Effector memory CD8-positive, alpha-beta T cell (primary cell): ENCODE measurements at regions not wholly inside any gene's neighbourhood (a gene's known extent, or its start where the extent isn't known, plus 50 kb on each side); places are given as distances from the start of the nearest gene placed in this dataset.

Experiments
- ATAC-seq: fragments of 150-1000 bp; cut with Tn5 transposase; replicated peaks from 2 replicates; pipeline ENCODE4 v1.10.0; 2021; ENCODE audit warnings: mild to moderate bottlenecking, moderate library complexity
- DNase-seq, 3 experiments: peaks; one replicate each; pipeline ENCODE4 v3.0.0; 2021
- H3K27ac Mint-ChIP-seq, 2 donors: one replicate each; pipeline ENCODE4 v1.8.0; 2022; ENCODE audit warnings: mild to moderate bottlenecking in 2 of 2, mixed read lengths in 2 of 2, moderate library complexity in 2 of 2
- H3K27me3 Mint-ChIP-seq, 2 donors: one replicate each; pipeline ENCODE4 v1.8.0; 2022; ENCODE audit warnings: mixed read lengths in 2 of 2
- H3K36me3 Mint-ChIP-seq: one replicate; pipeline ENCODE4 v1.8.0; 2022; ENCODE audit warnings: mild to moderate bottlenecking, moderate library complexity, mixed read lengths; ENCODE audit not compliant: insufficient read depth
- H3K4me1 Mint-ChIP-seq, 2 donors: one replicate each; pipeline ENCODE4 v1.8.0; 2022; ENCODE audit warnings: low read depth in 2 of 2, mixed read lengths in 2 of 2
- H3K4me3 Mint-ChIP-seq, 2 donors: one replicate each; pipeline ENCODE4 v1.8.0; 2022; ENCODE audit warnings: mild to moderate bottlenecking in 2 of 2, mixed read lengths in 2 of 2, moderate library complexity in 2 of 2
- H3K9me3 Mint-ChIP-seq, 2 donors: one replicate each; pipeline ENCODE4 v1.8.0; 2022; ENCODE audit warnings: mixed read lengths in 2 of 2

DNA sequence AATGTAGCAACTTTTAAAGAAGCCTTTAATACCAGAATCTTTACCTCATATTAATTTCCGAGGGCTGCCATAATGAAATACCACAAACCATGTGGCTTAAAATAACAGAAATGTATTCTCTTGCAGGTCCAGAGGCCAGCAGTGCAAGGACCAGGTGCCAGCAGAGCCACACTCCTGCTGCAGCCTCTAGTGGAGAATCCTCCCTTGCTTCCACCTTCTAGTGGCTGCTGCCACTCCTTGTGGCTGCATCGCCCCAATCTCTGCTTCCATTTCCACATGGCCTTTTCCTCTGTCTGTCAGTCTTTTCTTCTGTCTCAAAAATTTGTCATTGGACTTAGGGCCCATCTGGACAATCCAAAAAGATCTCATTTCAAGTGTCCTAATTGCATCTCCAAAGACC lies 401.5 kb downstream of the EFNA5 start:
- peaks cover 0 to 5% of the 10 kb centered on the region in 2 donors for H3K27me3 Mint-ChIP-seq
- H3K4me1 Mint-ChIP-seq: no peaks in the 10 kb centered on the region
- ATAC-seq (no peak), DNase-seq (no peak)
- no peaks in the 10 kb centered on the region for H3K36me3 Mint-ChIP-seq
- H3K9me3 Mint-ChIP-seq: no peaks in the 10 kb centered on the region
- no peak overlapping the region for H3K4me3 Mint-ChIP-seq
- H3K27ac Mint-ChIP-seq: no peak overlapping the region

DNA sequence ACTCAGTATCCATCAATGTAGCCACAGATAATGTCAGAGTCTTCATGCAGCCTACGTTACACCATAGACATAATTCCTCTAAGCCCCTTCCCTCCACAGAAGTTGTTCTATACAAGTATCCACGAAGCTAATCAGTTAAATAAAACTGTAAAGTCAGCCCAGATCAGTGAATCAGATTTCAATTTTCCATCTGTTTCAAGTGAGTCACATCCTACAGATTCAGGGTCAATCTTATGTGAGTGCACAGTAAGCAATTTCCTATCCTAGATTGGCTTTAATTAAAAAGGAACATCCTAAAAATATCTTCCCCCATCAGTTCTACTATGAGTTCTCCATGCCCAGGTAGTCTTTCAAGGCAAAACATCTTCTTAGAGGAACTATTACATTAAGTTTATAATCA lies 402.5 kb downstream of the EFNA5 start:
- H3K4me3 Mint-ChIP-seq: no peak overlapping the region
- peaks cover 0 to 5% of the 10 kb centered on the region in 2 donors for H3K27me3 Mint-ChIP-seq
- no peak overlapping the region for H3K27ac Mint-ChIP-seq
- no peaks in the 10 kb centered on the region for H3K36me3 Mint-ChIP-seq
- H3K9me3 Mint-ChIP-seq: no peaks in the 10 kb centered on the region
- no peaks in the 10 kb centered on the region for H3K4me1 Mint-ChIP-seq
- DNase-seq (no peak), ATAC-seq (no peak)

DNA sequence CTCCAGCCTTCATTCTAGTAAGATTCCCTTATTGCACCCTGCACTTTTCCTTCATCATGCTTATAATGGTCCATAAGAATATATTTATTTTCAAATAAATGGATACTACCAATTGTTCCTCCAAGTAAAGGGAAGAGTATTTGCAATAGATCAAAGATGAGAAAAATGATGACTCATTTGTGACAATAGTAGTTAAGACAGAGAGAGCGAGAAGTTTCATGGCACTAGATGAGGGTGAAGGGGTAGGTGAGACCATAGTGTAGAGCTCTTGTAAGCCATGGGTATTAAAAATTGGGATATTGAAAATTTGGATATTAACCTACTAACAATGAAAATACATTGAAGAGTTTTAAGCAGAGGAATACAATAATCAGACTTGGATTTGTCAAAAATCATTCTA lies 404.6 kb downstream of the EFNA5 start:
- Mint-ChIP-seq H3K4me1 (no peaks in the 10 kb centered on the region), H3K27me3 (peaks cover 0 to 5% of the 10 kb centered on the region in 2 donors), H3K36me3 (no peaks in the 10 kb centered on the region), H3K27ac (no peak overlapping the region), H3K4me3 (no peak overlapping the region), H3K9me3 (peaks cover 5 to 9% of the 10 kb centered on the region in 2 donors)
- DNase-seq (no peak), ATAC-seq (no peak)

DNA sequence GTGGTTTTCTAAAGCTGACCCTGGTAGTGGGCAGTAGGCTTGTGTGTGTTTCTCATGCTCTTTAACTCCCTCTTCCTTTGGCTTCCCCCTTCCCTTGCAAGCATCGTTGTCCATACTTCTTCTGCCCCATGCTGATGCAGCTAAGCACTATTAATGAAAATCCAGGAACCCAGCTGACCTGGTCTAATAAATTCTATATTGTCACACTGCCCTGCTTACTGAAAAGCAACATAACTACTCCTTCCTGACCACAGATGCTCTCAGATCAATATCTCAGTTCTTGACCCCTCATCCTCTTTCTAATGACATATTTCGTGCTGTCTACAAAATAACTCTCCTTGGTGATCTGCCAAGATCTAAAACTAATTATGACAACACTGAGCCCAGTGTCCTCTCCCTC lies 405.5 kb downstream of the EFNA5 start:
- no peak for ATAC-seq
- Mint-ChIP-seq H3K36me3 (no peaks in the 10 kb centered on the region), H3K4me3 (no peak overlapping the region), H3K4me1 (no peaks in the 10 kb centered on the region), H3K27me3 (no peaks in the 10 kb centered on the region), H3K9me3 (peaks cover 5 to 14% of the 10 kb centered on the region in 2 donors), H3K27ac (no peak overlapping the region)
- no peak for DNase-seq

DNA sequence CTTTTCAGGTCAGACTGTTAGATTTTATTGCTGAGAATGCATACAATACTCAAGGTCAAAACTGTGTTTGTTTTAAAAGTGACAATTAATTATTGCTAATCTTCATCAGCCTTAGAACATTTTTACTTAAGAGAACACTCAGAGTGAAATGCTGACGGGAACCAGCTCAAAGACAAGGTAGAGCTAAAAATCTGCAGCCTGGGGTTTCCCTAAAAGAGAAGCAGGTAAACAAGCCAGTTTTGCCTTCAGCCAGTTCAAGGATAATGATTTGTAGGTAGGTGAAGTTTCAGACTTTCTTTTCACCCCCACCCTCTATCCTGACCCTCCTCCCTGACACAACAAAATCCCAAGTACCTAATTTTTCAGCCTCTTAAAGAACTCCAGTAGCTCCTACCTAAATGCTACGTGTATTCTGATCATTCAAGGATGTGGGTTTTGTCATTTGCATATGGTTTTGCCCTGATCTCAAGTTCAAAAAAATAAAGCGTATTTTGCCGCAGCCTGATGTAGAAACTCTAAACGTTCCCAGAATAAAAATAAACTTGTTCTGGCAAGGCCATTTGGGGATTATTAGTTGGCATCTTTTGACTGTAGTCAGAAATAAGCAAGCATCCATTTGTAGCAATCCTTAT lies 407.2 kb downstream of the EFNA5 start:
- no peak overlapping the region for H3K4me3 Mint-ChIP-seq
- H3K4me1 Mint-ChIP-seq: no peaks in the 10 kb centered on the region
- peaks cover 9 to 14% of the 10 kb centered on the region in 2 donors for H3K9me3 Mint-ChIP-seq
- no peaks in the 10 kb centered on the region for H3K36me3 Mint-ChIP-seq
- DNase-seq: peak in 2 of 3 experiments; percentile 7 to 22
- peak; percentile 84 for ATAC-seq
- H3K27ac Mint-ChIP-seq: peak overlapping the region in 1 of 2 donors; percentile 64
- no peaks in the 10 kb centered on the region for H3K27me3 Mint-ChIP-seq

DNA sequence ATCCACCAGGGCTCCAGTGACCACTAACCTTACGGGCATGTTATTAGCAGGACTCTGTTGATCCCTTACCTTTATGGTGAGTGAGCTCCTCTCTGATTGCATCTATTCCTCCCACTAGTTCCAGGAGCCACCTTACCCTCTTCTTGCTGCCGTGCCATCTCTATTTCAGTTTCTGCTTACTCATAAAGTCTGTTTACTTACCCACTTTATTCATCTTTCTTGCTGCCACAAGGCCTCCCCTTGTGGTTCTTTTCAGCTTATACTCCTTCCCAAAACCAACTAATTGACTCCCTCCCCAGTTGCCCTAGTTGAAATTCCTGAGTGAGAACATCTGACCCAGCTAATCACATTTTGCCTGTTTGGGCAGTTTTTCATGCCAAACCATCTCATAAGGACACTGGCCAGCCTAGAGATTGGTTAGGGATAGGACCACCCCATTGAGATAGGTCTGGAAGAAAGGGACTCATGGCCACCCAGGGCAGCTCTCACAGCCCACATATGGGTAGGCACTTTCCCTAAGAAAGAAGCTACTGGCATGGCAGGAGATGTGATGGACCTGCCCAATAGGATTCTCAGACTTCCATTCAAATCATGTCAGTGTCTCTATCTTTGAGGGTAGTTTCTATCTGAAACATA lies 412.7 kb downstream of the EFNA5 start:
- no peaks in the 10 kb centered on the region for H3K27me3 Mint-ChIP-seq
- H3K9me3 Mint-ChIP-seq: peaks cover 9 to 14% of the 10 kb centered on the region in 2 donors
- no peak for DNase-seq
- H3K4me3 Mint-ChIP-seq: no peak overlapping the region
- no peak overlapping the region for H3K27ac Mint-ChIP-seq
- no peak for ATAC-seq
- H3K36me3 Mint-ChIP-seq: no peaks in the 10 kb centered on the region
- H3K4me1 Mint-ChIP-seq: peaks cover 3 to 14% of the 10 kb centered on the region in 2 donors

DNA sequence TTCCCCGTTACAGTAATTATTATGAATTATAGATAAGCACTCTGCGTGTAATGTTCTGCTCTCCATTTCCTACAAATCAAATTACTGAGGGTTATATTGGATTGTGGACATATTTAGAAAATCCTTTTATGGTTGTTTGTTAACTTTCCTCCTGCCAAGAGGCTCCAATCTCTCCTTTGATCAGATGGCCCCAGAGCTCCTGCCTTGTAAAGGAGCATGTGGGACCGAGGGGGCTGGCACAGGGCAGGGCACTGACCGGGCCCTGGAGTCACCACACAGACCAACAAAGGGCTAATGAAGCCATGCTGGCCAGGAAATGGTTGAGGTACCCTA lies 415.9 kb downstream of the EFNA5 start:
- no peak for ATAC-seq
- peaks cover 0 to 3% of the 10 kb centered on the region in 2 donors for H3K9me3 Mint-ChIP-seq
- DNase-seq: no peak
- H3K36me3 Mint-ChIP-seq: no peaks in the 10 kb centered on the region
- no peak overlapping the region for H3K4me3 Mint-ChIP-seq
- peaks cover 4 to 19% of the 10 kb centered on the region in 2 donors for H3K4me1 Mint-ChIP-seq
- no peak overlapping the region for H3K27ac Mint-ChIP-seq
- no peaks in the 10 kb centered on the region for H3K27me3 Mint-ChIP-seq

DNA sequence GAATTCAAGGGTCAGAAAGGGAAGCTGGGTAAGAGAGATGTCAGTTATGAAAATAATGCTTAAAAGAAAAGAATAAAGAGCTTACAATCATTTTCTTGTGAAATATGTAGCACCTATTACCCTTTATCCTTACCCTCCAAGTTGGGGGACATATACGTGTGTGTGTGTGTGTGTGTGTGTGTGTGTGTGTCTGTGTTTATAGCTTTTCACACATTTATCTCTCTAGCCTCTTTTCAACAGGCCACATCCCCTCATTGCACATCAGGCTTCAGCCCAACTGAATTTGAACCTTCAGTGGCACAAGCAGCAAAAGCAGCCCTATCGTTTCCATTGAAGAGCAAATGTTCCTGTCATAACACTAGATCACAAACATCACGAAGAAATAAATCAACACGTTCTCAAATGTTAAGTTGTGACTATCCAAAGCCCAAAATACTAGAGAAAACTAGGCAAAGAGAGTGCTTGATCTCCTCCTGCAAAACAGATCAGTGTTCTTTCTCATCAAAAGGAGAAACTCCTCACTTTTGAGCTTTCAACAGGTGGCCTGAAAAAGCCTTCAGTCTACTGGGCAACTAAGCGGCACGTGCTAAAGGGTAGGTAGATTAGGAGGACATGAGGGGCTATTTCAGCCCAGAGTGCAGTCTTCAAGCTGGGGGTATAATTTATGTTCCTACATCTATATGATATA lies 416.4 kb downstream of the EFNA5 start:
- Mint-ChIP-seq H3K4me1 (peaks cover 6 to 21% of the 10 kb centered on the region in 2 donors), H3K9me3 (peaks cover 0 to 1% of the 10 kb centered on the region in 2 donors), H3K27me3 (no peaks in the 10 kb centered on the region), H3K36me3 (no peaks in the 10 kb centered on the region), H3K27ac (no peak overlapping the region), H3K4me3 (peak overlapping the region in 1 of 2 donors; percentile 10)
- no peak for ATAC-seq
- no peak for DNase-seq

DNA sequence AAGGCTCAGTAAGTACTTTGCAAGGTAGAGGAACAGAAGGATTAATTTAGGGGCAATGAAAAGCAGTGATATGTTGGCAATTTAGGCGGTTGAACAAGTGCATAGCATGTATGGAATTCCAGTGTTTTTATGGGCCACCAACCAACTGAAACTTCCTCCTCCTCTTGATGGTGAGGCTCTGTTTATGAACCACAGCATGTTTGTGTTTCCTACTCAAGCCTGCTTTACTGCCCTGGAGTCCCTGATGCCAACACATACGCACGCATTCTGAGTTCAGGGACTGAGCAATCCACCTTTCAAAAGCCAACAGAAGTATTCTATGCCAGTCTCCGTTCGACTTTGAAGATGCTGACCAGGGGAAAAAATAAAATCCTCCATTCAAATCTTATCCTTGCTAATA lies 417.5 kb downstream of the EFNA5 start:
- no peaks in the 10 kb centered on the region for H3K36me3 Mint-ChIP-seq
- no peak for ATAC-seq

DNA sequence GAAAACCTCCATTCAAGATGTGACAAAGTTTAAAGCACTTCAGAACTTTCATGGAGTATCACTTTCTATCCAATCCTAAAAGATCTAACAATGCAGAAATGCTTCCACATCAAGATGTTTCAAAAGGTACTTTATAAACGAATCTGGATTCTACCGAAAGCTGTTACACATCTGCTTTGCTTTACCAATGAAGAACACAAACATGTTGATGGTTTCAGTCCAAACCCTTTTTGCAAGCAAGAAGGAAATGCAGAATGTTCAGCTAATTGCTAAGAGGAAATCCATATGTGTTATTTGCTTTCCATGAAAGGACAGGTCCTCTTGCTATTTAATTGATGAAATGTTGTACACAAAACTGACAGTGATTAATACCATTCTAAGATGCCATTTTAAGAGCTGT lies 419.6 kb downstream of the EFNA5 start:
- ATAC-seq: no peak
- no peak for DNase-seq
- H3K27me3 Mint-ChIP-seq: no peaks in the 10 kb centered on the region
- H3K27ac Mint-ChIP-seq: no peak overlapping the region
- no peaks in the 10 kb centered on the region for H3K36me3 Mint-ChIP-seq
- H3K4me3 Mint-ChIP-seq: no peak overlapping the region
- peaks cover 3 to 26% of the 10 kb centered on the region in 2 donors for H3K4me1 Mint-ChIP-seq
- no peaks in the 10 kb centered on the region for H3K9me3 Mint-ChIP-seq

More for the DNA sequence above, 417.5 kb downstream of the EFNA5 start:
- H3K4me3 Mint-ChIP-seq: no peak overlapping the region
- peaks cover 6 to 26% of the 10 kb centered on the region in 2 donors for H3K4me1 Mint-ChIP-seq
- no peaks in the 10 kb centered on the region for H3K27me3 Mint-ChIP-seq
- no peaks in the 10 kb centered on the region for H3K9me3 Mint-ChIP-seq
- no peak overlapping the region for H3K27ac Mint-ChIP-seq
- DNase-seq: no peak

DNA sequence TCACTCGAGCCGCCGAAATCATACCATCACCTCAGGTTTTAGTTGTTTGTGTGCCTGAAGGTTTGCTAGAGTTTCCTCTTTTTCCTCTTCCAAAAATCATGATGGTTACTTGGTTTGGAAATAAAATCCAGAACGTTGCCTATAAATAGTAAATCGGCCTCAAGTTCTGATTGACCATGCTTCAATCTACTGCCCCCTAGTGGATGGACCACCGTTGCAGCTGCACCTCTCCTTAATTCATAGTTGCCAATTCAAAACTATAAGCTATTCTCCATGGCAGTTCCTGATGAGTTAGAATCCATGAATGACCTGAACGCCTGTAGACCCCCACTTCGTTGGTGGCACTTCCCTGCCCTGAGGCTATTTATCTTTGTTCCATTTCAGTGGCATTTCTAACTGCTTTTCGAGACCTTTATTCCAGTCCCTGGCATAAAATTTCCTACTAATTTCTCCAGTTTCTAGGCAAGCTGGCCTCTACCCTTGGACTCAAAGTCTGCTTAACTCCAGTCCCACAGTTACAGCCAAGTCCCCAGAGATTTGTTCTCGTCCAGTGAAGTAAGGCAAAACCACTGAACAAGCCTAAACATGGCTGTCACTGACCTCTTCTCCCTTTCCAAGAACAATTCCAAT lies 422.6 kb downstream of the EFNA5 start:
- Mint-ChIP-seq H3K4me3 (no peak overlapping the region), H3K4me1 (peaks cover 3 to 13% of the 10 kb centered on the region in 2 donors), H3K9me3 (no peaks in the 10 kb centered on the region), H3K27ac (no peak overlapping the region), H3K36me3 (no peaks in the 10 kb centered on the region), H3K27me3 (no peaks in the 10 kb centered on the region)
- DNase-seq (peak; percentile 35 to 55 (median 48)), ATAC-seq (no peak)

DNA sequence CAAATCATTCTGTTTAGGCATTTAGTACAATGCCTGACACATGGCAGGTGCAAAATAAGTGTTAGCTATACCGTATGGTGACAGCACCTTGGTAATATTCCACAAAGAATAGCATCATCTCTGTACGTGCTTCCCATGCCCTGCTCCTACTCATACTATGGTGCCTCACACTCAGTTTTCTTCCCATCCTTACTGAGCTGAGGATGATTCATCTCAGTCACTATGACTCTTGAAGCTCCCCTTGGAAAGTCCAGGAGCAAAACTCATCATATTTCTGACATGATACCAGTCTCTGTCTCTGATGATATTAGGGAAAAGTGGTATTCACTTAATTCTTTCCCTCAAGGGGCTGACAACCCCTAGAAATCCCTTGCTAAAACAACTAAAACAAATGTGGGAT lies 423.3 kb downstream of the EFNA5 start:
- no peaks in the 10 kb centered on the region for H3K36me3 Mint-ChIP-seq

DNA sequence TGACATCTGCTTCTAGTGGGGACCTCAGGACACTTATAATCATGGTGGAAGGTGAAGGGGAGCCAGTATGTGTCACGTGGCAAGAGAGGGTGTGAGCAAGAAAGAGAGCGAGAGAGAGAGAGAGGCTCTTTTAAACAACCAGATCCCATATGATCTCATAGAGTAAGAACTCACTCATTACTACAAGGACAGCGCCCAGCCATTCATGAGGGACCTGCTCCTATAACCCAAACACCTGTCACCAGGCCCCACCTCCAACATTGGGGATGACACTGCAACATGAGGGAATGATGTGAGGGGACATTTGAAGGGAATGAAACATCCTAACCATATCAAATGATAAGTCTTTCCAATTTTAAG lies 427.5 kb downstream of the EFNA5 start:
- no peak for DNase-seq
- no peaks in the 10 kb centered on the region for H3K36me3 Mint-ChIP-seq
- H3K27ac Mint-ChIP-seq: no peak overlapping the region
- no peak for ATAC-seq
- no peaks in the 10 kb centered on the region for H3K27me3 Mint-ChIP-seq
- H3K4me3 Mint-ChIP-seq: no peak overlapping the region
- H3K4me1 Mint-ChIP-seq: no peaks in the 10 kb centered on the region
- no peaks in the 10 kb centered on the region for H3K9me3 Mint-ChIP-seq

More for the DNA sequence above, 423.3 kb downstream of the EFNA5 start:
- Mint-ChIP-seq H3K27ac (no peak overlapping the region), H3K4me3 (no peak overlapping the region), H3K9me3 (no peaks in the 10 kb centered on the region), H3K4me1 (peaks cover 3 to 8% of the 10 kb centered on the region in 2 donors), H3K27me3 (no peaks in the 10 kb centered on the region)
- DNase-seq (no peak), ATAC-seq (no peak)
